Left ventricle myocardium inferior (tissue), 1 donor: ENCODE measurements at regions not wholly inside any gene's neighbourhood (a gene's known extent, or its start where the extent isn't known, plus 50 kb on each side); places are given as distances from the start of the nearest gene placed in this dataset.
A peak's percentile ranks its signal among the peaks of the same experiment; 100 is the strongest.
"Not testable (repeated sequence)": the region's sequence is repeated elsewhere in the genome, so short reads cannot be mapped to it uniquely, and the experiment has no call there.

Source experiments
- DNase-seq: peaks from one replicate; pipeline ENCODE4 v3.0.0-alpha.2; 2020
- H3K27ac ChIP-seq: fragments of 200-600 bp; replicated peaks from 2 replicates; pipeline ENCODE4 v1.8.0; 2021
- H3K27me3 ChIP-seq: fragments of 200-600 bp; 2 replicates; pipeline ENCODE4 v1.8.0; 2021; ENCODE audit warnings: low read depth
- H3K36me3 ChIP-seq: fragments of 200-600 bp; 2 replicates; pipeline ENCODE4 v1.8.0; 2021
- H3K4me1 ChIP-seq: fragments of 200-600 bp; 2 replicates; pipeline ENCODE4 v1.8.0; 2021
- H3K4me3 ChIP-seq: fragments of 200-600 bp; 2 replicates; pipeline ENCODE4 v1.8.0; 2021; ENCODE audit warnings: mild to moderate bottlenecking, moderate library complexity
- H3K9me3 ChIP-seq: fragments of 200-600 bp; replicated peaks from 2 replicates; pipeline ENCODE4 v1.8.0; 2021
- CTCF ChIP-seq: fragments of 200-600 bp; IDR thresholded peaks from 2 replicates; pipeline ENCODE4 v1.8.0; 2021; ENCODE audit warnings: antibody characterized with exemption, mild to moderate bottlenecking, borderline replicate concordance
- intact Hi-C: fragments of 100-400 bp; cut with micrococcal nuclease; formaldehyde crosslinking; loops from one replicate; pipeline ENCODE4 v1.11.0; 2022
- donor health status: DM: no; HTN: yes; CAD: no; lungs with severe emphysema.

GRCh38 chr1:148308832-148309458 is 156.9 kb upstream of the NBPF11 start:
- Histone ChIP-seq H3K27ac (no peak overlapping the region), H3K4me1 (no peaks in the 10 kb centered on the region), H3K27me3 (peaks cover 98% of the 10 kb centered on the region), H3K36me3 (no peaks in the 10 kb centered on the region), H3K9me3 (peaks cover 30% of the 10 kb centered on the region), H3K4me3 (no peak overlapping the region)
- DNase-seq, result no peak
- intact Hi-C loops, result no loop called here
- TF ChIP-seq CTCF, result no peak

GRCh38 chr1:148307583-148308185 is 155.6 kb upstream of the NBPF11 start:
- DNase-seq, result no peak
- H3K4me3 ChIP-seq, result no peak overlapping the region
- intact Hi-C loops, result no loop called here
- H3K4me1 ChIP-seq, result peaks cover 7% of the 10 kb centered on the region
- H3K9me3 ChIP-seq, result peaks cover 23% of the 10 kb centered on the region
- no peak overlapping the region for H3K27ac ChIP-seq
- H3K27me3 ChIP-seq, result peaks cover 95% of the 10 kb centered on the region
- H3K36me3 ChIP-seq, result no peaks in the 10 kb centered on the region
- TF ChIP-seq CTCF, result no peak

GRCh38 chr1:148304935-148305334 is 152.9 kb upstream of the NBPF11 start:
- intact Hi-C loops, H3K9me3 ChIP-seq, H3K4me1 ChIP-seq, H3K27ac ChIP-seq, DNase-seq, H3K36me3 ChIP-seq, H3K4me3 ChIP-seq: not testable (repeated sequence)
- H3K27me3 ChIP-seq, result peaks cover 68% of the 10 kb centered on the region

- H3K27ac ChIP-seq, intact Hi-C loops, H3K36me3 ChIP-seq, H3K9me3 ChIP-seq, H3K4me1 ChIP-seq: not testable (repeated sequence)
- Histone ChIP-seq H3K27me3 (peaks cover 48% of the 10 kb centered on the region), H3K4me3 (peak overlapping the region; percentile 60)
- DNase-seq, result peak; percentile 62
Observed at GRCh38 chr1:148302586-148303364, 150.7 kb upstream of the NBPF11 start.

GRCh38 chr1:148297852-148298251 is 145.8 kb upstream of the NBPF11 start:
- H3K9me3 ChIP-seq, intact Hi-C loops, H3K27ac ChIP-seq, H3K4me3 ChIP-seq, H3K36me3 ChIP-seq, DNase-seq, H3K4me1 ChIP-seq: not testable (repeated sequence)
- peaks cover 29% of the 10 kb centered on the region for H3K27me3 ChIP-seq

- H3K4me1 ChIP-seq, result no peaks in the 10 kb centered on the region
- peaks cover 29% of the 10 kb centered on the region for H3K27me3 ChIP-seq
- no peak overlapping the region for H3K27ac ChIP-seq
- H3K36me3 ChIP-seq, result no peaks in the 10 kb centered on the region
- no peak overlapping the region for H3K4me3 ChIP-seq
- no peak for TF ChIP-seq CTCF
- intact Hi-C loops, result no loop called here
- H3K9me3 ChIP-seq, result no peaks in the 10 kb centered on the region
- DNase-seq, result no peak
Observed at GRCh38 chr1:148296511-148296910, 144.4 kb upstream of the NBPF11 start.
